GM18858 (cell line): ENCODE measurements at regions not wholly inside any gene's neighbourhood (a gene's known extent, or its start where the extent isn't known, plus 50 kb on each side); places are given as distances from the start of the nearest gene placed in this dataset.

ENCODE experiments used
- ATAC-seq: cut with Tn5 transposase; IDR thresholded peaks from one replicate; pipeline ENCODE4 v1.9.1; 2021; ENCODE audit not compliant: unreplicated experiment

DNA sequence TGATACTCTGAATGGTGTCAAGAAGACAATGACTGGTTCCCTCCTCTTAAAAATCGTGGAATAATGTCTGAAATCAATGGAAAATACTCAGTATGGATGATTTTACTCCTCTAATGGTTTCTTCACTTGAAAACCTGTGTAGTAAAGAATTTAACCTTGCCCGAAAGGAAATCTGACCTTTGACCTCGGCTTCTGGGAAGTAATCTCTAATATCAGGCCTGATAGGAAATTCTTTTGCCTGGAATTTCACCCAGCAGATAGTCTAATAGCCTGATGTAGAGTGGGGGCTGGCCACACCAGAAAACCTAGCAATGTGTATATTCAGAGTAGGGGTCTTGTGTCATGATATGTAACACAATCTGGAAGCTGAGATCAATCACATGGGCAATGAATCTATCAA is 91.5 kb upstream of the GOLIM4 start:
- ATAC-seq: no peak

DNA sequence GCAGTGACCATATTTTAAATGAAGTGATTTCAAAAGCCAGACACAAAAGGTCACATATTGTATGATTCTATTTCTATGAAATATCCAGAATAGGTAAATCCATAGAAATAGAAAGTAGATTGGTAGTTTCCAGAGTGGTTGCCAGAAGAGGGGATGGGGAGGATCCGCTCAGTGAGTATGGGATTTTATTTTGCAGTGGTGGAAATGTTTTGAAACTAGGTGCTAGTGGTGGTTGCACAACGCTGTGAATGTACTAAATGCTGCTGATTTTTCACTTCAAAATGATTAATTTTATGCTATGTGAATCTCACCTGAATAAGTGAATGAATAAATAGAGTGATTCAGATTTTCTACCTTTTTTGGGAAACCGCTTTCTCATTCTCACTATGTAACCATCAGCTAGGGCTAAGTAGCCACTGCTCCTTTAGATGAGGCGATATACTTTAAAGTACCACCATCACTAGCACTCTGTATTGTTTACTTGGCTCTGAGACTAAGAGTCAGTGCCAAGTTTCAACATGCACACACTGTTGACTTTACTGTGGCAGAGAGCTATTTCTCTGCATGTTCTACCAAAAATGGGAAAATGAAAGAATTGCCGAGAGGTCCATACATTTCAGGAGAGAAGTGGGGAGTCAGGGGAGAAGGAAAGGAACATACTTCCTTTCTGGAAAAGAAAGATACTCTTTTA is 90.7 kb upstream of the GOLIM4 start:
- ATAC-seq: no peak

DNA sequence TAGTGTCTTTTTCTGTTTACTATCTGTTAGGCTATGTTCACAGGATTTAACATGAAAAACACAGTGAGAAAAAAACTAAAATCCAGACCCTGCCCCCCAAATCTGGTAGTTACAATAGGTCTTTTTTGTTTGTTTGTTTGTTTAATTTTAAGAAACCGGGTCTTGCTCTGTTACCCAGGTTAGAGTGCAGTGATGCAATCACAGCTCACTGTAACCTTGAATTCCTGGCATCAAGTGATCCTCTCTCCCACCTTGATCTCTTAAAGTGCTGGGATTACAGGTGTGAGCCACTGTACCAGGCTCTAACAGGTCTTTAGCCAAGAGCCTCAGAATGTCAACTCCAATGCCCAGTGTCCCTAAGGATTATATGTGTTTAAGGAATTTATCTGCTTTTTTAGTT is 88.0 kb upstream of the GOLIM4 start:
- no peak for ATAC-seq

DNA sequence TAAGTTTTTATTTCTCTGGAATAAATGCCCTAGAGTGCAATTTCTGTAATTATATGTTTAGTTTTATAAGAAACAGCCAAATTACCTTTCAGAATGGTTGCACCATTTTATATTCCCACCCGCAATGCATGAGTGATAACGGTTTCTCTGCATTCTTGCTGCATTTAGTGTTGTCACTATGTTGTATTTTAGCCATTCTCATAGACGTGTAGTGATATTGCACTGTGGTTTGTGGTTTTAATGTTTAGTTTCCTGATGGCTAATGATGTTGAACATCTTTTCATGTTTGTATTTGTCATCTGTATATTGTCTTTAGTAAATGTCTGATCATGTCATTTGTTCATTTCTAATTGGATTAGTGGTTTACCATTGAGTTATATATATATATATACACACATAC is 73.0 kb upstream of the GOLIM4 start:
- no peak for ATAC-seq

DNA sequence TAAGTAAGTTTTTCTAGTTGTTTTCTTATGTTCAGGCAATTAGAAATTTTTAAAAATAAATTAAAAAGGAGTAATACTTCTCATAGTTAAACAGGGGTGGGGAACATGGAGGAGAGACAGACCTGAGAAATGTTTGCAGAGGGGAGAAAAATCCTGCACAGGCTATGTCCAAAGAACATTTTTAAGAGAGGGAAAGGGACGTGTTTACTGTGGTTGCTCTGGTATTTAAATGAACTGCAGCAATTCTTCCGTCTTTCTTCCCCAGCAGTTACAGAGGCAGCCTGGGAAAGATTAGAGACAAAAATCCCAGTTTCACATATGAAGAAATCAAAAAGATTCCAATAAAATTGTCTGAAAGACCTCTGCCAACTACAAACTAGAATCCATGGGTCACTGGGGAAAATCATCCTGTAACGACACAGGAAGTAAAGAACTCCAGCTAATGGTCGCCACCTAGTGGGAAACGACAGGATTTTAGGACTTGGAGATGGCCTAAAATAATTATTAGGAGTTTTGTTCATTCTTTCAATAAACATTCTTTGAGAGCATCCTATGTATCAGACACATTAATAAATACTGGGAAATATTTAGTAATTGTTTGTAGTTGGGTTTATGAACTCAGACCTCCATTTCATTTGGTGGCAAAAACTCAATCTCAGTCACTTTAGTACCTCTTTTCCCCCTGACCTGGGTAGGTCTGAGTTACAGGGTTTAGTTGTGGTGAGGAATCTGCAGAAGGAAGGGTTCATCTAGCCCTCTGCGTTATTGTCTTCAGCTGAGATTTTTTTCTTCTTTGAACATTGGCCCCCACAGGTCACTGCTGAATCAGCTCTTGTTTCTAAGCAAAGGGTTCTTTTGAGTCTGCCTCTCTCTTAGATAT is 69.9 kb upstream of the GOLIM4 start:
- peak; percentile 78 for ATAC-seq

DNA sequence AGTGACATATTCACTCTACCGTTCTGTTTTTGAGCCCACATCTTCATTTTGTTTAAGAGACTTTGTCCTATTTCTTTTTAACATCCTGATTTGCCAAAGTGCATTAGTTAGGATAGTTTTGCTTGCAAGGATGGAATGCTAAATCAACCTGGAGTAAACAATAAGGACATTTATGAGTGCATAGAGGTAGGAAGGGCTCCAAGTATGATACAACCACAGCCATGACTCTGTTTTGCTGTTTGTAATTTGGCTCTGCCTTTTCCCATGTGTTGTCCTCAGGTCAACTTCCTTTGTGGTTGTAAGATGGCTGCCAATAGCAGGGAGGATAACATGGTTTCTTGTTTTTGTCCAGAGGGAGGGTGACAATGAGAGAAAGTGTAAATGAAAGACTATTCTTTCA is 66.4 kb upstream of the GOLIM4 start:
- no peak for ATAC-seq

DNA sequence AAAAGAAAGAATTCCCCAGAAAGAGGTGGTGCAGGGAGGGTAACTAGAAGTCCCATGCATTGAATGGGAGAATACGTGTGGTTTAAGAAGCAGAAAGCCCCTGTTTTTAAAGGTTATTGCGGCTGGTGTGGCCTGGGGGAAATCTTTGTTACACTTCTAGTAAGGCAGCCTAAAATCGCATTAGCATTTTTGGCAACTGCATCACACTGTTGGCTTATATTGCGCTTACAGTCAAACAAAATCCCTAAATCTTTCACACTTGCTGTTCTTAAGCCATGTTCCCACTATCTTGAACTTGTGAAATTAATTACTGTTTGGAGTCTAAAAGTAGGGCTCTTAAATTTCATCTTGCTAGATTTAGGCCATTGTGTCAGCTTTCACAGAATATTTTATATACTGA is 66.0 kb upstream of the GOLIM4 start:
- ATAC-seq: no peak

DNA sequence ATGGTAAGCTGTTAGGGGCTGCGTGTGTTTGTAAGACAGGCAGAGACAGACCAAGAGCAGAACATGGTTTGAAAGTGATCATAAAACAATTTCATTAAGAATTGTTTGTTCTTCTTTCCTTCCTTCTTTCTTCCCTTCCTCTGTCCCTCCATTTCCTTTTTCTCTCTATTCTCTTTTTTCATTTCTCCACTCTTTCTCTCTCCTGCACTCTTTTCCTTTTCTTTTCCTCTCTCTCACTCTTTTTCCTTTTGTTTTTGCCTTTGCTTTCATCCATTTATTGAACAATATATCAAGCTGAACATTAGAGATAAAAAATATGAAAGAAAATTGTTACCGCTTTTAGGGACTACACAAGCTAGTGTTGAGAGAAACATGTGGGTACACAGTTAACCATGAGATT is 62.2 kb upstream of the GOLIM4 start:
- no peak for ATAC-seq

DNA sequence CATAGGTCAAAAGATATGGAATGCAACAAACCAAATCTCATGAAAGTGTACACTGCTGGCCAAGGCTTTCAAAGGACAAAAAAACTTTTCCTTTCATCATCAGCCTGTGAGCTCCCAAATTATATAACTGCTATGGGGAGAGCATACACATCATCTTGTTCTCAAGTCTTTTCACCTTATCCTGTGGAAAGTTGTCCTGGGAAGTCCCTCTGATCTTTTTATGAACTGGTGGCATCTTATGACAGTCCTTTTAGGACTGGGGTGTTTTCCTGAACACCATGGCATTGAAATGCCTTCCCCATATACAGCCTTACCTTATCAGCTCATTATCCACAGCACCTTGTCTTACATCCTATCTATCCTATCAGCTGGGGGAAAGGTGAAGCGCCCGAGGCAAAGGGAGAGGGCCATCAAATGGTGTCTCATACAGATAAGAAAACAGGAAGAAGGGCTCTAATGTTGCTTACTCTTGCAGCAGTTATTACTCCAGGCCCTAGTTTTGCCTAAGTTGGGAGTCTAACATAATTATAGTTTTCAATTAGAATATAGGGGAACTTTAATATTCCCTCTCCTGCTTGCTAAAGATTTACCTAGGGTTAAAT is 61.5 kb upstream of the GOLIM4 start:
- no peak for ATAC-seq

DNA sequence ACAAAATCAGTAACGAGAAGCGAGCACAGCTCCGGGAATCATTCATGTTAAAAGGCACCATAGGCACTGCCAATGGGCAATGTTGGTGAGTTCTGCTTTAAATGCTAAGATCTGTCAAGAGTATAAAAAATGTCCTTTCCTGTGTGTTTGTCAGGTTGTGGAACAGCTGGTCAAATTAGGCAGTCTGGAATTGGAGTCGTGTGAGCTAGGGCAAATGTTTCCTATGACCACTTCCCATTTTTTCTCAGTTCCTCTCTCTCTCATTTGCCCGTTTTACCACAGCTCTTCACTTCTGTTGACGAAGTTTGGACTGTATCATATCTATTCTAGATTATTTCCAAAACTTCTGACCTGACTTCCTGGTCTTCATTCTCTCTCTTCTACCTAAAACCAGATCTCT is 60.8 kb upstream of the GOLIM4 start:
- ATAC-seq: no peak

DNA sequence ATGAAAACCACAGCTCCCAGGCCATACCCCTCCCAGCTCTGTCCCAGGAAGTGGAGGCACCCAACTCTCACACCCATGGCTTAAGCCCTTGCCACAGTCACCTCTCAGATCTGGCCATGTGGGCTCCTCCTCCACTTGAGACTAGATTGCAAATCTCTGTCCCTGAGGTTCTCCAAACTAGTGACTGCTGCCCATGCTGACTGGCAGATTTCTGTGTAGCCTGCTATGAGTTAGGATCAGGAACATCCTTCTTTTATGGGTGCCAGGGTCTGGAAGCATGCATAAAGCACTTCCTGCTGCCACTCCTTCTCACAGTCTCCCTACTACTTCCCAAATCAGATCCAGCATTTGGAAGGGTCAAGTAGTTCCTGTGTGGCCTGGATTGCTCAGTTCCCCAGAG is 59.6 kb upstream of the GOLIM4 start:
- no peak for ATAC-seq

DNA sequence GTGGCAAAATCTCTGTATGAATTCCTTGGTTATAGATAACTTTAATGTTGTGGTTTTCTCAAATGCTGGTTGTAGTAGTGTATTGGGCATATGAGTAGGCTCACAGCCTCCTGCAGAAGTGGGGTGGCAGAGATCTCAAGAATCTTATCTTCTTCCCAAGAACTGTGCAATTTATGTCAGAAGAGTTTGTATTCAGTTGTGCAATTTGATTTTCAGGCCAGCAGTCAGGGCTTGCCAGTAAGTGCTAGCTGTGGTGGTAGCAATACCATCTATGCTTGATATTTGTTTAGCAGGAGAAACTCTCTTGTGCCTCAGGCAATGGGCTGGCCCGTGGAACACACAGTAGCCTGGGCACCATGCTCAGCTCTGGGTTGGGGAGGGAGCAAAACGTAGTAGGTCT is 58.4 kb upstream of the GOLIM4 start:
- no peak for ATAC-seq

DNA sequence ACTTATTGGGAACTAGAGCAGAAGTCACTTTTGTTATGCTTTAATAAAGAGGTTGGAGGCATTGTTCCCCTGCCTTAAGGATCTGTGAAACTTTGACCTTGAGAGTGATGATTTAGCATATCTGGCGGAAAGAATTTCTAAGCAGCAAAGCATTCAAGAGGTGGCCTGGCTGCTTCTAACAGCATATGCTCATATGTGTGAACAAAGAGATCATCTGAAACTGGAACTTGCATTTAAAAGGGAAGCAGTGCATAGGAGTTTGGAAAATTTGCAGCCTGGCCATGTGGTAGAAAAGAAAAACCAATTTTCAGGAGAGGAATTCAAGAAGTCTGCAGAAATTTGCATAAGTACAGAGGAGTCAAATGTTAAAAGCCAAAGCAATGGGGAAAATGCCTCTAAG is 56.4 kb upstream of the GOLIM4 start:
- no peak for ATAC-seq
